Neural progenitor cell (in vitro differentiated cells): ENCODE measurements at regions not wholly inside any gene's neighbourhood (a gene's known extent, or its start where the extent isn't known, plus 50 kb on each side); places are given as distances from the start of the nearest gene placed in this dataset.
"Not testable (repeated sequence)": the region's sequence is repeated elsewhere in the genome, so short reads cannot be mapped to it uniquely, and the experiment has no call there.

Experiments
- CTCF ChIP-seq: fragments of 200-600 bp; sonication (generic); IDR thresholded peaks from 2 replicates; pipeline ENCODE4 v1.5.1; 2017; ENCODE audit warnings: antibody characterized with exemption, mild to moderate bottlenecking
- EZH2 ChIP-seq: fragments of 200-600 bp; sonication (generic); IDR thresholded peaks from 2 replicates; pipeline ENCODE4 v1.6.1; 2017; ENCODE audit warnings: antibody characterized with exemption, mild to moderate bottlenecking, moderate library complexity
- EZH2phosphoT487 ChIP-seq: fragments of 200-600 bp; sonication (generic); IDR thresholded peaks from 2 replicates; pipeline ENCODE4 v1.6.1; 2017; ENCODE audit warnings: antibody characterized with exemption

DNA sequence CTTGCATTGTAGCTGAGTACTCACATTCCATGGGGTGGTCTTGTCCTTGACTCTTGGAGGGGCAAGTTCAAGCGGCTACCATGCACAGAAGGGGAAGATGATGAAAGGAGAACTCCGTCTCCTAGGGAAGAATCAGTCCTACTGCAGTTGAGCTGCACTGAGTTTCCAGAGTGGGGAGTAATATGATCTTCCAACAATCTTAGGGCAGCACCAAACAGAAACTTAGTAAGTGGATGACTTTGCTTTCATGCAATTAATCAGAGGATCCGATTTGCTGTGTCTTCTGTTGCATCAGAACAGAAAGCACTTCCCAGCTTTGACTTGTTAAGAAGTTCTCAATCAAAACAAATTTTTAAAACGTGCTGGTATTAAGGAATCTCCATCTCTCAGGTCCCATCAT, 2727.6 kb upstream of the TPTE start:
- not testable (repeated sequence) for TF ChIP-seq CTCF, EZH2, EZH2phosphoT487
